ENCODE measurements at regions not wholly inside any gene's neighbourhood (a gene's known extent, or its start where the extent isn't known, plus 50 kb on each side); places are given as distances from the start of the nearest gene placed in this dataset.
"Not testable (repeated sequence)": the region's sequence is repeated elsewhere in the genome, so short reads cannot be mapped to it uniquely, and the experiment has no call there.

DNA sequence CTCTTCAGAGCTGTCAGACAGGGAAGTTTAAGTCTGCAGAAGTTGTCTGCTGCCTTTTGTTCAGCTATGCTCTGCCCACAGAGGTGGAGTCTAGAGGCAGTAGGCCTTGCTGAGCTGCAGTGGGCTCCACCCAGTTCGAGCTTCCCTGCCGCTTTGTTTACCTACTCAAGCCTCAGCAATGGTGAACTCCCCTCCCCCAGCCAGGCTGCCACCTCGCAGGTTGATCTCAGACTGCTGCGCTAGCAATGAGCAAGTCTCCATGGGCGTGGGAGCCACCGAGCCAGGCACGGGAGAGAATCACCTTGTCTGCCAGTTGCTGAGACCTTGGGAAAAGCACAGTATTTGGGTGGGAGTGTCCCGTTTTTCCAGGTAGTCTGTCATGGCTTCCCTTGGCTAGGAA is 56.1 kb upstream of the SGPP2 start:
- H3K27ac ChIP-seq (ENCODE audit: low read depth, low read length); H3K9ac ChIP-seq (ENCODE audit: low read length); H3K27me3 ChIP-seq (ENCODE audit: control insufficient read depth, insufficient read depth, low read length); H3K36me3 ChIP-seq (ENCODE audit: control insufficient read depth, insufficient read depth, low read length); H3K4me1 ChIP-seq (ENCODE audit: control insufficient read depth, insufficient read depth, low read length); H3K9me3 ChIP-seq (ENCODE audit: control insufficient read depth, insufficient read depth, low read depth, low read length): not testable (repeated sequence)
- H3K4me3 ChIP-seq (ENCODE audit: low read depth, low read length) = peak overlapping the region; percentile 26; the same call in 1 of the 2 replicates

GRCh38 chr2:222372993-222373392 is 51.4 kb upstream of the SGPP2 start:
- no peak overlapping the region for H3K4me3 ChIP-seq (ENCODE audit: low read depth, low read length)
- no peaks in the 10 kb centered on the region for H3K27me3 ChIP-seq (ENCODE audit: control insufficient read depth, insufficient read depth, low read length)

More at GRCh38 chr2:222372993-222373392, 51.4 kb upstream of the SGPP2 start:
- no peaks in the 10 kb centered on the region for H3K36me3 ChIP-seq (ENCODE audit: control insufficient read depth, insufficient read depth, low read length)
- H3K27ac ChIP-seq (ENCODE audit: low read depth, low read length) = no peak overlapping the region
- H3K9ac ChIP-seq (ENCODE audit: low read length) = no peak overlapping the region
- peaks cover 3% of the 10 kb centered on the region; the same call in 1 of the 2 replicates for H3K9me3 ChIP-seq (ENCODE audit: control insufficient read depth, insufficient read depth, low read depth, low read length)
- peaks cover 5% of the 10 kb centered on the region for H3K4me1 ChIP-seq (ENCODE audit: control insufficient read depth, insufficient read depth, low read length)
